SH-SY5Y (cell line): ENCODE measurements at regions not wholly inside any gene's neighbourhood (a gene's known extent, or its start where the extent isn't known, plus 50 kb on each side); places are given as distances from the start of the nearest gene placed in this dataset.

Experiments
- GATA2 ChIP-seq: IDR thresholded peaks from 2 replicates; pipeline ENCODE4 v1.6.1; 2011; ENCODE audit warnings: mild to moderate bottlenecking, low read depth, low read length
- GATA3 ChIP-seq: IDR thresholded peaks from 2 replicates; pipeline ENCODE4 v1.6.1; 2011; ENCODE audit warnings: low read depth, mild to moderate bottlenecking, low read length, moderate library complexity

- no peak for TF ChIP-seq GATA2
- no peak for TF ChIP-seq GATA3
Observed at GRCh38 chr3:182046166-182046764, 334.5 kb downstream of the SOX2 start.
